ENCODE measurements at regions not wholly inside any gene's neighbourhood (a gene's known extent, or its start where the extent isn't known, plus 50 kb on each side); places are given as distances from the start of the nearest gene placed in this dataset.

- TF ChIP-seq ZFP3 (CRISPR knock-in tag; IDR thresholded peaks at IDR 0.05) (no peak), PPARA (CRISPR knock-in tag; IDR thresholded peaks at IDR 0.05; ENCODE audit: borderline replicate concordance) (no peak), ZFP30 (CRISPR knock-in tag; IDR thresholded peaks at IDR 0.05) (no peak), GLIS3 (CRISPR knock-in tag; IDR thresholded peaks at IDR 0.05) (no peak), TCF4 (CRISPR knock-in tag; IDR thresholded peaks at IDR 0.05; ENCODE audit: borderline replicate concordance) (no peak)
Observed at GRCh38 chr4:137266511-137266910, 265.8 kb downstream of the PCDH18 start.

Measured in SK-N-SH treated with all-trans-retinoic acid at 6 μM for 48 hours (cell line).